ENCODE measurements at regions not wholly inside any gene's neighbourhood (a gene's known extent, or its start where the extent isn't known, plus 50 kb on each side); places are given as distances from the start of the nearest gene placed in this dataset.

DNA sequence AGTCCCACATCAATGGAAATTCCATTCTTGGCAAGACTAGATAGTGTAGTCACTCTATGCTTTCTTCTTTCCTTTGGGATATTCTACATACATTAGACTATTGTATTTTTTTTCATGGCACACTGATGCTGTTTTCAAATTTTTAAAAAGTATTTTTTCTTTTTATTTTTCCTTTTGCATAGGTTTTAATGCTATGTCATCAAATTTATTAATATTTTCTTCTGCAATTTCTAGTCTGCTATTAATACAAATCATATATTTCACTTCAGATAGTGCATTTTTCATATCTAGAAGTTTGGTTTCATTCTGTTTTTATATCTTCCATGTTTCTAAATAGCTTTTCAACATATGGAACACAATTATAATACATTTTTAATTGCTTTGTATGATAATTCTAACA, 2050.1 kb upstream of the PRR20A start:
- no peak overlapping the region for H3K9ac ChIP-seq (ENCODE audit: low read length)
- intact Hi-C loops (cut with micrococcal nuclease): no loop called here
- no peaks in the 10 kb centered on the region for H3K9me2 ChIP-seq (replicated peaks; ENCODE audit: low read length)
- no peaks in the 10 kb centered on the region for H3K27me3 ChIP-seq (ENCODE audit: low read length)
- no TSS peak for BruUV-seq (replicated peaks)
- H3K36me3 ChIP-seq (ENCODE audit: low read depth, low read length): no peaks in the 10 kb centered on the region
- ATAC-seq: no peak
- H3K79me2 ChIP-seq (ENCODE audit: low read length): no peaks in the 10 kb centered on the region
- no peaks in the 10 kb centered on the region for H4K20me1 ChIP-seq (ENCODE audit: low read length)
- ChIA-PET POLR2A (ENCODE audit: unreplicated experiment) (no interaction called here), CTCF (no interaction called here)
- no peak overlapping the region for H2AFZ ChIP-seq (ENCODE audit: low read length)
- no peak overlapping the region for H3K4me2 ChIP-seq (ENCODE audit: low read length)
- H3K4me1 ChIP-seq (ENCODE audit: insufficient read depth, low read length): no peaks in the 10 kb centered on the region
- H3K4me3 ChIP-seq (ENCODE audit: low read length): no peak overlapping the region
- TF ChIP-seq EZH2phosphoT487 (IDR thresholded peaks at IDR 0.05; ENCODE audit: borderline replicate concordance, low read length) (no peak), EZH2 (IDR thresholded peaks at IDR 0.05; ENCODE audit: low read length, unreplicated experiment) (no peak)
- TF ChIP-seq, protein P1, sequence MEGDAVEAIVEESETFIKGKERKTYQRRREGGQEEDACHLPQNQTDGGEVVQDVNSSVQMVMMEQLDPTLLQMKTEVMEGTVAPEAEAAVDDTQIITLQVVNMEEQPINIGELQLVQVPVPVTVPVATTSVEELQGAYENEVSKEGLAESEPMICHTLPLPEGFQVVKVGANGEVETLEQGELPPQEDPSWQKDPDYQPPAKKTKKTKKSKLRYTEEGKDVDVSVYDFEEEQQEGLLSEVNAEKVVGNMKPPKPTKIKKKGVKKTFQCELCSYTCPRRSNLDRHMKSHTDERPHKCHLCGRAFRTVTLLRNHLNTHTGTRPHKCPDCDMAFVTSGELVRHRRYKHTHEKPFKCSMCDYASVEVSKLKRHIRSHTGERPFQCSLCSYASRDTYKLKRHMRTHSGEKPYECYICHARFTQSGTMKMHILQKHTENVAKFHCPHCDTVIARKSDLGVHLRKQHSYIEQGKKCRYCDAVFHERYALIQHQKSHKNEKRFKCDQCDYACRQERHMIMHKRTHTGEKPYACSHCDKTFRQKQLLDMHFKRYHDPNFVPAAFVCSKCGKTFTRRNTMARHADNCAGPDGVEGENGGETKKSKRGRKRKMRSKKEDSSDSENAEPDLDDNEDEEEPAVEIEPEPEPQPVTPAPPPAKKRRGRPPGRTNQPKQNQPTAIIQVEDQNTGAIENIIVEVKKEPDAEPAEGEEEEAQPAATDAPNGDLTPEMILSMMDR (conservative IDR thresholded peaks at IDR 0.05; ENCODE audit: low read depth, low read length): no peak
- no peak for DNase-seq
- no peak overlapping the region for H3K27ac ChIP-seq (ENCODE audit: low read length)
- no peaks in the 10 kb centered on the region for H3K9me3 ChIP-seq (ENCODE audit: low read length)
- no peaks in the 10 kb centered on the region for H3F3A ChIP-seq (ENCODE audit: low read length, unreplicated experiment)

DNA sequence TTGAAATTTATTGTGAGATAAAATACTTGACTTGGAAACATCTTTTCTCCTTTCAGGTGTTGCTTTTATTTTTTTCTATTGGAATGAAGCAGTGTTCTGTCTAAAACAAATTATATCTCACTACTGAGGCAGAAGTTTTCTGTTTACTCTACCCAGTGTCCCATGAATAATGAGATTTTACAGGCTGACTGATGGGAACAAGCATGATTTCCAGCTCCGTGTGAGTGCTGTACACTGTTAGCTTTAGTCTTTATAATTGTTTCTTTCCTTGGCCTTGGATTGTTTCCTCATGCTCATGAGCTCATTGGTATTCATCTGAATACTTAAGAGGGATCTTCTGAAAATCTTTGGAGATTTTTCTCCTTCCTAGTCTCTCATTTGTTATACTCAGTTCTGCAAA, 2049.5 kb upstream of the PRR20A start:
- Histone ChIP-seq H3K4me2 (ENCODE audit: low read length) (no peak overlapping the region), H3K27ac (ENCODE audit: low read length) (no peak overlapping the region), H3K36me3 (ENCODE audit: low read depth, low read length) (no peaks in the 10 kb centered on the region), H3K27me3 (ENCODE audit: low read length) (no peaks in the 10 kb centered on the region), H3K9me2 (replicated peaks; ENCODE audit: low read length) (no peaks in the 10 kb centered on the region), H3K79me2 (ENCODE audit: low read length) (no peaks in the 10 kb centered on the region), H3K4me3 (ENCODE audit: low read length) (no peak overlapping the region), H3K9me3 (ENCODE audit: low read length) (no peaks in the 10 kb centered on the region), H3K4me1 (ENCODE audit: insufficient read depth, low read length) (no peaks in the 10 kb centered on the region), H4K20me1 (ENCODE audit: low read length) (no peaks in the 10 kb centered on the region), H3K9ac (ENCODE audit: low read length) (no peak overlapping the region), H3F3A (ENCODE audit: low read length, unreplicated experiment) (no peaks in the 10 kb centered on the region), H2AFZ (ENCODE audit: low read length) (no peak overlapping the region)
- ChIA-PET CTCF (no interaction called here), POLR2A (ENCODE audit: unreplicated experiment) (no interaction called here)
- no peak for DNase-seq
- no peak for ATAC-seq
- no TSS peak for BruUV-seq (replicated peaks)
- intact Hi-C loops (cut with micrococcal nuclease): no loop called here
- TF ChIP-seq, protein P1 (conservative IDR thresholded peaks at IDR 0.05; ENCODE audit: low read depth, low read length): no peak
- TF ChIP-seq EZH2 (IDR thresholded peaks at IDR 0.05; ENCODE audit: low read length, unreplicated experiment): no peak
- TF ChIP-seq EZH2phosphoT487 (IDR thresholded peaks at IDR 0.05; ENCODE audit: borderline replicate concordance, low read length): no peak

DNA sequence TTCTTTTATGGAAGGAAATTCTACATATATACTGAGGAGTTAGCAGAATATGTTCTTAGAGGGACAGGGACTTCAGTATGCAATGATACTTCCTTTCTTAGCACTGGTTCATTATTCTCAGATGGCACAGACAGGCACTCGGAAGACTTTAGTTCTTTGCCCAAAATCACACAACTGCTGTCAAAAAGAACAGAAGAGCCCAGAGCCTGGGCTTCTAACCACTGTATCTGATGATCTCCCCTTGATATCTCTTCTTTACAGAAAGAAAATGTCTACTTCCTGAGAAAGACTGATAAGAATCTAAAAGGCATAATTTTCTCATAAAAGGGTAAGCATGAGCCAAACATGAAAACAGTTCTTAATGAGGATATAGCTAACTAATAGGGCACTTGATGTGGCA, 2034.2 kb upstream of the PRR20A start:
- H3F3A ChIP-seq (ENCODE audit: low read length, unreplicated experiment): no peaks in the 10 kb centered on the region
- intact Hi-C loops (cut with micrococcal nuclease): no loop called here
- H3K9me2 ChIP-seq (replicated peaks; ENCODE audit: low read length): no peaks in the 10 kb centered on the region
- no peak for ATAC-seq
- no peak overlapping the region for H3K27ac ChIP-seq (ENCODE audit: low read length)
- BruUV-seq (replicated peaks): no TSS peak
- H3K4me3 ChIP-seq (ENCODE audit: low read length): no peak overlapping the region
- CTCF ChIA-PET: no interaction called here
- H4K20me1 ChIP-seq (ENCODE audit: low read length): no peaks in the 10 kb centered on the region
- no peak overlapping the region for H3K4me2 ChIP-seq (ENCODE audit: low read length)
- H3K4me1 ChIP-seq (ENCODE audit: insufficient read depth, low read length): no peaks in the 10 kb centered on the region
- H3K27me3 ChIP-seq (ENCODE audit: low read length): no peaks in the 10 kb centered on the region
- TF ChIP-seq EZH2phosphoT487 (IDR thresholded peaks at IDR 0.05; ENCODE audit: borderline replicate concordance, low read length) (no peak), EZH2 (IDR thresholded peaks at IDR 0.05; ENCODE audit: low read length, unreplicated experiment) (no peak)
- TF ChIP-seq, protein P1 (conservative IDR thresholded peaks at IDR 0.05; ENCODE audit: low read depth, low read length): no peak
- H3K9ac ChIP-seq (ENCODE audit: low read length): no peak overlapping the region
- no peaks in the 10 kb centered on the region for H3K9me3 ChIP-seq (ENCODE audit: low read length)
- POLR2A ChIA-PET (ENCODE audit: unreplicated experiment): no interaction called here
- no peaks in the 10 kb centered on the region for H3K36me3 ChIP-seq (ENCODE audit: low read depth, low read length)
- no peak overlapping the region for H2AFZ ChIP-seq (ENCODE audit: low read length)
- no peaks in the 10 kb centered on the region for H3K79me2 ChIP-seq (ENCODE audit: low read length)
- DNase-seq: no peak

All from PC-3 (cell line).